K562 (cell line): ENCODE measurements at regions not wholly inside any gene's neighbourhood (a gene's known extent, or its start where the extent isn't known, plus 50 kb on each side); places are given as distances from the start of the nearest gene placed in this dataset.

ENCODE experiments used
- ATAC-seq: fragments of 200-7000 bp; cut with Tn5 transposase; 3 replicates; pipeline ENCODE4 v1.9.1; 2020; ENCODE audit warnings: moderate library complexity
- BruUV-seq: library from RNA; stranded (reverse); fragments of 400-500 nt; replicated peaks from 2 replicates; lab custom pipeline; 2021; lab: Mats Ljungman, UMichigan
- CTCF ChIA-PET: fragments of 300-600 bp; formaldehyde crosslinking; extraction: SDS; loops from one replicate; lab custom pipeline; 2021; ENCODE audit warnings: low intra/inter-chr PET ratio; lab: Yijun Ruan, JAX
- POLR2A ChIA-PET: fragments of 300-600, 350-650 bp; sonication (Branson Sonifier 250); formaldehyde crosslinking; extraction: SDS; loops from one replicate; lab custom pipeline; 2021; ENCODE audit warnings: antibody characterized with exemption, inconsistent platforms; lab: Yijun Ruan, JAX
- DNase-seq, 4 experiments: peaks; one replicate each; pipeline versions ENCODE4 v3.0.0 to v3.0.0-alpha.2; 2011 to 2018; ENCODE audit warnings: low spot score in 3 of 4, mixed read lengths in 3 of 4; ENCODE audit errors: extremely low read depth in 1 of 4
- FAIRE-seq: peaks from 2 replicates; lab custom pipeline; 2011; peaks lifted over from hg19 to GRCh38; lab: Jason Lieb, UNC
- H2AFZ ChIP-seq: 2 replicates; pipeline ENCODE4 v1.6.0; 2011; ENCODE audit warnings: low read depth, low read length, control low read depth, inconsistent platforms
- H3K27ac ChIP-seq: fragments of 200-600 bp; 3 replicates; pipeline ENCODE4 v1.8.0; 2011; ENCODE audit warnings: low read depth, mild to moderate bottlenecking, control low read depth, inconsistent platforms, low read length, moderate library complexity, mixed read lengths; ENCODE audit errors: extremely low read depth
- H3K27me3 ChIP-seq, 2 experiments: fragments of 300-600 bp in 1 of 2; 2 replicates in 1 of 2; 3 replicates in 1 of 2; pipeline versions ENCODE4 v1.6.0 to v1.8.0; 2011; ENCODE audit warnings: inconsistent platforms in 2 of 2, low read length in 2 of 2, mild to moderate bottlenecking in 1 of 2, mixed read lengths in 1 of 2, moderate library complexity in 1 of 2; ENCODE audit not compliant: control insufficient read depth in 2 of 2, insufficient read depth in 2 of 2
- H3K36me3 ChIP-seq: fragments of 300-600 bp; 3 replicates; pipeline ENCODE4 v1.8.0; 2011; ENCODE audit warnings: mild to moderate bottlenecking, low read length, inconsistent platforms; ENCODE audit not compliant: control insufficient read depth, insufficient read depth
- H3K4me1 ChIP-seq, 2 experiments: fragments of 200-600 bp in 1 of 2; replicated peaks in 1 of 2; 2 replicates in 1 of 2; 3 replicates in 1 of 2; pipeline versions ENCODE4 v1.5.1 to v1.8.0; 2011; ENCODE audit warnings: inconsistent platforms in 2 of 2, low read length in 2 of 2, mild to moderate bottlenecking in 1 of 2, mixed read lengths in 1 of 2, moderate library complexity in 1 of 2; ENCODE audit not compliant: control insufficient read depth in 2 of 2, insufficient read depth in 2 of 2
- H3K4me2 ChIP-seq: 2 replicates; pipeline ENCODE4 v1.6.1; 2011; ENCODE audit warnings: low read length, control low read depth, inconsistent platforms, mixed read lengths; ENCODE audit not compliant: insufficient read depth
- H3K4me3 ChIP-seq: fragments of 200-600 bp; sonication (generic), shearing (Covaris generic); 2 replicates; pipeline ENCODE4 v1.5.1; 2016; ENCODE audit warnings: control low read depth, inconsistent platforms
- H3K79me2 ChIP-seq: fragments of 200-600 bp; 3 replicates; pipeline ENCODE4 v1.8.0; 2011; ENCODE audit warnings: low read length, inconsistent platforms; ENCODE audit not compliant: control insufficient read depth, insufficient read depth
- H3K9ac ChIP-seq, 2 experiments: 2 replicates each; pipeline versions ENCODE4 v1.6.0 to v1.6.1; 2011; ENCODE audit warnings: low read depth in 2 of 2, low read length in 2 of 2, control low read depth in 1 of 2, inconsistent platforms in 1 of 2, mild to moderate bottlenecking in 1 of 2, mixed read lengths in 1 of 2; ENCODE audit not compliant: insufficient read depth in 1 of 2
- H3K9me1 ChIP-seq: one replicate; pipeline ENCODE4 v1.6.0; 2011; ENCODE audit warnings: inconsistent platforms, mild to moderate bottlenecking, low read length, moderate library complexity; ENCODE audit not compliant: control insufficient read depth, insufficient read depth
- H3K9me3 ChIP-seq: replicated peaks from 2 replicates; pipeline ENCODE4 v1.5.1; 2011; ENCODE audit warnings: low read depth, low read length, inconsistent platforms; ENCODE audit not compliant: control insufficient read depth, insufficient read depth
- H4K20me1 ChIP-seq: replicated peaks from 2 replicates; pipeline ENCODE4 v1.6.1; 2011; ENCODE audit warnings: low read length, inconsistent platforms, mixed read lengths; ENCODE audit not compliant: control insufficient read depth, insufficient read depth
- ELK1 ChIP-seq: sonication (generic); formaldehyde crosslinking; IDR thresholded peaks from 2 replicates; pipeline ENCODE4 v1.8.1; 2022; ENCODE audit warnings: missing genetic modification reagents
- HEY1 ChIP-seq: fragments of 250-450 bp; sonication (Bioruptor Pico); IDR thresholded peaks from 2 replicates; pipeline ENCODE4 v1.5.0; 2020; ENCODE audit warnings: mild to moderate bottlenecking, moderate library complexity, borderline replicate concordance
- JUN ChIP-seq, 2 experiments: sonication (generic) in 1 of 2; formaldehyde crosslinking in 1 of 2; IDR thresholded peaks; 2 replicates each; pipeline versions ENCODE4 v1.6.1 to v1.8.0; 2012 to 2022; ENCODE audit warnings: borderline replicate concordance in 2 of 2, mild to moderate bottlenecking in 2 of 2, improper control_type of control experiment in 1 of 2, low read depth in 1 of 2, low read length in 1 of 2, missing genetic modification reagents in 1 of 2
- MEF2A ChIP-seq: IDR thresholded peaks from 2 replicates; pipeline ENCODE4 v1.6.1; 2011; ENCODE audit warnings: low read depth, mild to moderate bottlenecking, low read length, moderate library complexity; ENCODE audit not compliant: control insufficient read depth
- PCBP2 ChIP-seq: fragments of 200-400 bp; formaldehyde crosslinking; IDR thresholded peaks from 2 replicates; pipeline ENCODE4 v1.6.1; 2018; ENCODE audit warnings: low read length, low read depth, mild to moderate bottlenecking, moderate library complexity; ENCODE audit not compliant: poor library complexity, severe bottlenecking
- SIN3A ChIP-seq, 2 experiments: fragments of 150-350 bp in 1 of 2; IDR thresholded peaks; 2 replicates each; pipeline ENCODE4 v1.6.1; 2011 to 2016; ENCODE audit warnings: borderline replicate concordance in 2 of 2, low read depth in 2 of 2, low read length in 2 of 2, mild to moderate bottlenecking in 2 of 2, moderate library complexity in 2 of 2; ENCODE audit not compliant: control insufficient read depth in 1 of 2
- ZNF143 ChIP-seq: sonication (generic); formaldehyde crosslinking; IDR thresholded peaks from 2 replicates; pipeline ENCODE4 v1.9.0; 2022; ENCODE audit warnings: mild to moderate bottlenecking, missing genetic modification reagents
- ZNF354B ChIP-seq: fragments of 250-450 bp; sonication (Bioruptor Pico); IDR thresholded peaks from 2 replicates; pipeline ENCODE4 v1.4.0; 2020
- WGBS: fragments of 100-300 bp; shearing (Covaris generic); methylation state at CpG from one replicate; pipeline ENCODE4 v1.1.6; 2016; ENCODE audit warnings: low coverage, mixed read lengths; ENCODE audit not compliant: insufficient coverage; ENCODE audit errors: missing lambda C conversion rate; 5-methylcytosine and 5-hydroxymethylcytosine counted together
- in situ Hi-C: fragments of 300-500 bp; cut with MboI; formaldehyde crosslinking; loops from 4 replicates; pipeline ENCODE4 v1.15.0; 2018; ENCODE audit warnings: inconsistent platforms, mixed read lengths
- intact Hi-C: fragments of 100-400 bp; cut with micrococcal nuclease; formaldehyde crosslinking; loops from 2 replicates; pipeline ENCODE4 v1.14.2; 2022

DNA sequence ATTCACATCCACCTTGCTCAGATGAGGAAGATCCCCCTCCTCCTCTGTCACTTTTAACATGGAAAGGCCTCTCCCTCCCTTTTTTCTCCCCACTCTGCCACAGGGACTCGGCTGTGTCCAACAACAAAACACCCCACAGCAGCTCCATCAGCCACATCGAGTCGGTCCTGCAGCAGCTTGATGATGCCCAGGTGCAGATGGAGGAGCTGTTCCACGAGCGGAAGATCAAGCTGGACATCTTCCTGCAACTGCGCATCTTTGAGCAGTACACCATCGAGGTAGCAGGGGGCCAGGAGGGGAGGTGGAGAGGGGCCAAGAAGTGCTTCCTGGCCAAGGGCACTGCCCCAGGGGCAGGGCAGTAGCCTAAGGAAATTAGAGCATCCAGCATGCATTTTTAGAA lies 331.7 kb upstream of the UMPS start:
- no peak for FAIRE-seq
- Histone ChIP-seq H4K20me1 (no peaks in the 10 kb centered on the region), H3K4me2 (no peak overlapping the region), H3K36me3 (no peaks in the 10 kb centered on the region), H3K4me1 (no peaks in the 10 kb centered on the region; a peak in 1 of 5 replicates), H3K9ac (no peak overlapping the region), H3K9me3 (no peaks in the 10 kb centered on the region), H3K9me1 (no peaks in the 10 kb centered on the region), H2AFZ (no peak overlapping the region), H3K4me3 (no peak overlapping the region), H3K27me3 (peaks cover 0 to 5% of the 10 kb centered on the region in 2 experiments; a peak in 2 of 5 replicates), H3K27ac (no peak overlapping the region), H3K79me2 (no peaks in the 10 kb centered on the region)
- in situ Hi-C loops (no loop called here), intact Hi-C loops (no loop called here)
- TF ChIP-seq ELK1 (CRISPR knock-in tag) (no peak), PCBP2 (no peak), JUN (IDR thresholded peaks at IDR 0.05; ENCODE audit: borderline replicate concordance, low read depth, low read length) (no peak), JUN (CRISPR knock-in tag; IDR thresholded peaks at IDR 0.05; ENCODE audit: borderline replicate concordance) (no peak), ZNF143 (CRISPR knock-in tag) (no peak), ZNF354B (CRISPR knock-in tag) (no peak), SIN3A (IDR thresholded peaks at IDR 0.05; ENCODE audit: borderline replicate concordance in 2 of 2, control insufficient read depth in 1 of 2, low read depth in 2 of 2, low read length in 2 of 2) (no peak), HEY1 (CRISPR knock-in tag) (no peak), MEF2A (no peak)
- ChIA-PET CTCF (no interaction called here), POLR2A (no interaction called here)
- no TSS peak for BruUV-seq
- DNase-seq = no peak
- WGBS = 0% methylated on average over 2 of the region's 7 CpGs
- no peak for ATAC-seq
